HL-60 (cell line): ENCODE measurements at regions not wholly inside any gene's neighbourhood (a gene's known extent, or its start where the extent isn't known, plus 50 kb on each side); places are given as distances from the start of the nearest gene placed in this dataset.

ENCODE experiments used
- DNase-seq, 2 experiments: peaks; one replicate each; pipeline ENCODE4 v3.0.0-alpha.2; 2010 to 2020; ENCODE audit warnings: low read depth in 1 of 2, low spot score in 1 of 2
- H3K27ac ChIP-seq: fragments of 250-450 bp; sonication (Bioruptor Pico); replicated peaks from 2 replicates; pipeline ENCODE4 v1.5.1; 2020; ENCODE audit warnings: mild to moderate bottlenecking, moderate library complexity
- H3K27me3 ChIP-seq: fragments of 250-450 bp; sonication (Bioruptor Pico); 2 replicates; pipeline ENCODE4 v1.5.1; 2021; ENCODE audit warnings: mild to moderate bottlenecking, moderate library complexity; ENCODE audit not compliant: insufficient read depth, poor library complexity, severe bottlenecking
- H3K4me3 ChIP-seq: replicated peaks from 2 replicates; pipeline ENCODE4 v1.5.1; 2011; ENCODE audit warnings: mild to moderate bottlenecking, control low read depth, low read length; ENCODE audit not compliant: insufficient read depth
- CTCF ChIP-seq: IDR thresholded peaks from one replicate; pipeline ENCODE4 v1.5.1; 2011; ENCODE audit warnings: low read length, control low read depth, inconsistent platforms; ENCODE audit not compliant: insufficient read depth
- GABPA ChIP-seq: IDR thresholded peaks from 2 replicates; pipeline ENCODE4 v1.6.1; 2012; ENCODE audit warnings: low read depth
- POLR2AphosphoS5 ChIP-seq: IDR thresholded peaks from 2 replicates; pipeline ENCODE4 v1.6.1; 2012; ENCODE audit warnings: low read depth
- REST ChIP-seq: IDR thresholded peaks from 2 replicates; pipeline ENCODE4 v1.6.1; 2012; ENCODE audit warnings: low read depth; ENCODE audit not compliant: insufficient replicate concordance
- SPI1 ChIP-seq: IDR thresholded peaks from 2 replicates; pipeline ENCODE4 v1.6.1; 2012; ENCODE audit warnings: low read depth, mild to moderate bottlenecking, borderline replicate concordance

GRCh38 chr9:108688051-108688450 lies 167.7 kb downstream of the ACTL7B start:
- TF ChIP-seq REST (no peak), GABPA (no peak), CTCF (no peak), POLR2AphosphoS5 (no peak), SPI1 (no peak)
- Histone ChIP-seq H3K4me3 (no peak overlapping the region), H3K27me3 (no peaks in the 10 kb centered on the region), H3K27ac (no peak overlapping the region)
- no peak for DNase-seq

- H3K27ac ChIP-seq, result no peak overlapping the region
- TF ChIP-seq REST (no peak), POLR2AphosphoS5 (no peak), SPI1 (no peak), CTCF (no peak), GABPA (no peak)
- no peak for DNase-seq
- H3K4me3 ChIP-seq, result no peak overlapping the region
- H3K27me3 ChIP-seq, result no peaks in the 10 kb centered on the region
Measured at GRCh38 chr9:108687006-108687987, 168.5 kb downstream of the ACTL7B start.

GRCh38 chr9:108684288-108685025 lies 171.3 kb downstream of the ACTL7B start:
- no peak overlapping the region for H3K4me3 ChIP-seq
- no peak for DNase-seq
- TF ChIP-seq REST, result no peak
- no peak for TF ChIP-seq CTCF
- TF ChIP-seq GABPA, result no peak
- H3K27ac ChIP-seq, result no peak overlapping the region
- no peaks in the 10 kb centered on the region for H3K27me3 ChIP-seq
